Mammary epithelial cell (primary cell): ENCODE measurements at regions not wholly inside any gene's neighbourhood (a gene's known extent, or its start where the extent isn't known, plus 50 kb on each side); places are given as distances from the start of the nearest gene placed in this dataset.

Source experiments
- CTCF ChIP-seq, 2 donors: IDR thresholded peaks in 1 of 2; conservative IDR thresholded peaks in 1 of 2; 2 replicates each; pipeline ENCODE4 v1.5.1; 2011 to 2012; ENCODE audit warnings: inconsistent platforms in 2 of 2, low read length in 2 of 2, mild to moderate bottlenecking in 2 of 2, control low read depth in 1 of 2, low read depth in 1 of 2; ENCODE audit not compliant: insufficient read depth in 1 of 2; ENCODE audit errors: extremely low read depth in 1 of 2
- EZH2 ChIP-seq: IDR thresholded peaks from 2 replicates; pipeline ENCODE4 v1.6.1; 2012; ENCODE audit warnings: low read length, inconsistent platforms, borderline replicate concordance

GRCh38 chr11:133726542-133726941, 118.8 kb downstream of the SPATA19 start:
- TF ChIP-seq CTCF (conservative IDR thresholded peaks at IDR 0.05 in 1 of 2, IDR thresholded peaks at IDR 0.05 in 1 of 2; ENCODE audit: extremely low read depth in 1 of 2, insufficient read depth in 1 of 2, low read depth in 1 of 2, low read length in 2 of 2): no peak
- TF ChIP-seq EZH2: no peak
